ENCODE measurements at regions not wholly inside any gene's neighbourhood (a gene's known extent, or its start where the extent isn't known, plus 50 kb on each side); places are given as distances from the start of the nearest gene placed in this dataset.

GRCh38 chr5:17400724-17401469 lies 97.1 kb upstream of the TAF11L2 start:
- no peak for TF ChIP-seq EZH2phosphoT487 (IDR thresholded peaks at IDR 0.05; ENCODE audit: borderline replicate concordance, low read depth, low read length)
- H3K36me3 ChIP-seq (ENCODE audit: insufficient read depth, low read length): no peaks in the 10 kb centered on the region
- no peaks in the 10 kb centered on the region for H4K20me1 ChIP-seq (ENCODE audit: insufficient read depth, low read length)
- BruUV-seq (replicated peaks): no TSS peak
- ChIA-PET POLR2A (no interaction called here), CTCF (ENCODE audit: unreplicated experiment) (no interaction called here)
- peaks cover 12% of the 10 kb centered on the region for H3K4me1 ChIP-seq (ENCODE audit: insufficient read depth, low read length, poor library complexity, severe bottlenecking)
- H3K4me2 ChIP-seq (ENCODE audit: low read length): no peak overlapping the region
- H3K27ac ChIP-seq (ENCODE audit: low read depth, low read length, poor library complexity, severe bottlenecking): no peak overlapping the region
- no peaks in the 10 kb centered on the region for H3K9me2 ChIP-seq (ENCODE audit: insufficient read depth, low read length)
- no peak for DNase-seq (ENCODE audit: low spot score)
- no peak overlapping the region for H2AFZ ChIP-seq (ENCODE audit: low read length)
- intact Hi-C loops (cut with micrococcal nuclease; ENCODE audit: unreplicated experiment): loop anchor here (5.0 kb wide), 1 partner anchor 184 kb away; the partner anchor contains the start of gene BASP1
- no peaks in the 10 kb centered on the region for H3K9me3 ChIP-seq (ENCODE audit: low read length)
- H3K79me2 ChIP-seq (ENCODE audit: insufficient read depth, low read depth, low read length): no peaks in the 10 kb centered on the region
- no peak overlapping the region for H3K4me3 ChIP-seq (ENCODE audit: low read depth, low read length, poor library complexity, severe bottlenecking)

DNA sequence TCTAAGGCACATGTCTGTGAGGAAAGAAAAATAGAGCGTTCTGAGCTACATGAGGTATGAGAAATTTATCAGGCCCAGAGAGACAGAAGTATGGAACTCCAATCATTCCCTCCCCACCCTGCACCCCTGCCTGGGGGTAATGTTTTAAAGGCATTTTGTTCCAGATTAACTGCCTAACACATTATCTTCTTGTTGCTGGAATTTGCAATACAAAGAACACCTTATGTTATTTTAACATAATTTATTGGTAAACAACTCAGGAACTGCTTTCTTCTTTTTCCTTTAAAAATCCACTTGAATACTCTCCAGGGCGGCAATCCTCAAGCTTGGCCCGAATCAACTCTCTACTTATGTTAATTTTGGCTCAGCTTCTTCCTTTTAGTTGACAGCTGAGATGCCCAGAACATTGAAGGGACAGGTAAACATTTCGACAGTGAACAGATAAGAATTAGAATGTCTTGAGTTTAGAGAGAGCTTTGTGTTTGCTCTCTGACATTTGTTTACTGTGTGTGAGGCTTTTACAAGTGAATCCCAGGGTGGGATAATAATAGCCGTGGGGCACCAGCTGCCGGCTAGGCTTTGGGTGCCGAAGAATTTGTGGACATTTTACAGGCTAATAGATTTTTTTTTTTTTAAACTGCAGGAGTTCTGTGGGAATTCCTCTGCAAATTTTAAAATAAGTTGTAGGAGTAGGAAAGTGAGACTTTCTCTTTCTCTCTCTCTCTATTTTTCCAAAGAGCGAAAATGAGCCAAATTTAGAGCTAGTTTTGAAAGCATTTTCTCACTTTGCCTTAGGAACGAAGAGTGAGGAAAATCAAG lies 96.4 kb upstream of the TAF11L2 start:
- POLR2A ChIA-PET: interaction anchor here (0.7 to 1.0 kb wide), 3 partner anchors 8 to 185 kb away, joined by 3 read pairs; no protein-coding TSS in a partner anchor

More for the DNA sequence above, 96.4 kb upstream of the TAF11L2 start:
- no TSS peak for BruUV-seq (replicated peaks)
- no peak overlapping the region for H3K4me3 ChIP-seq (ENCODE audit: low read depth, low read length, poor library complexity, severe bottlenecking)
- CTCF ChIA-PET (ENCODE audit: unreplicated experiment): no interaction called here
- H3K27ac ChIP-seq (ENCODE audit: low read depth, low read length, poor library complexity, severe bottlenecking): no peak overlapping the region
- DNase-seq (ENCODE audit: low spot score): no peak
- H3K4me2 ChIP-seq (ENCODE audit: low read length): no peak overlapping the region
- H3K9me2 ChIP-seq (ENCODE audit: insufficient read depth, low read length): no peaks in the 10 kb centered on the region
- no peaks in the 10 kb centered on the region for H3K36me3 ChIP-seq (ENCODE audit: insufficient read depth, low read length)
- H3K79me2 ChIP-seq (ENCODE audit: insufficient read depth, low read depth, low read length): no peaks in the 10 kb centered on the region
- peaks cover 12% of the 10 kb centered on the region for H3K4me1 ChIP-seq (ENCODE audit: insufficient read depth, low read length, poor library complexity, severe bottlenecking)
- H2AFZ ChIP-seq (ENCODE audit: low read length): no peak overlapping the region
- TF ChIP-seq EZH2phosphoT487 (IDR thresholded peaks at IDR 0.05; ENCODE audit: borderline replicate concordance, low read depth, low read length): no peak
- TF ChIP-seq, protein P1, sequence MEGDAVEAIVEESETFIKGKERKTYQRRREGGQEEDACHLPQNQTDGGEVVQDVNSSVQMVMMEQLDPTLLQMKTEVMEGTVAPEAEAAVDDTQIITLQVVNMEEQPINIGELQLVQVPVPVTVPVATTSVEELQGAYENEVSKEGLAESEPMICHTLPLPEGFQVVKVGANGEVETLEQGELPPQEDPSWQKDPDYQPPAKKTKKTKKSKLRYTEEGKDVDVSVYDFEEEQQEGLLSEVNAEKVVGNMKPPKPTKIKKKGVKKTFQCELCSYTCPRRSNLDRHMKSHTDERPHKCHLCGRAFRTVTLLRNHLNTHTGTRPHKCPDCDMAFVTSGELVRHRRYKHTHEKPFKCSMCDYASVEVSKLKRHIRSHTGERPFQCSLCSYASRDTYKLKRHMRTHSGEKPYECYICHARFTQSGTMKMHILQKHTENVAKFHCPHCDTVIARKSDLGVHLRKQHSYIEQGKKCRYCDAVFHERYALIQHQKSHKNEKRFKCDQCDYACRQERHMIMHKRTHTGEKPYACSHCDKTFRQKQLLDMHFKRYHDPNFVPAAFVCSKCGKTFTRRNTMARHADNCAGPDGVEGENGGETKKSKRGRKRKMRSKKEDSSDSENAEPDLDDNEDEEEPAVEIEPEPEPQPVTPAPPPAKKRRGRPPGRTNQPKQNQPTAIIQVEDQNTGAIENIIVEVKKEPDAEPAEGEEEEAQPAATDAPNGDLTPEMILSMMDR (conservative IDR thresholded peaks at IDR 0.05; ENCODE audit: low read length): no peak
- intact Hi-C loops (cut with micrococcal nuclease; ENCODE audit: unreplicated experiment): loop anchor here (5.0 kb wide), 1 partner anchor 184 kb away; the partner anchor contains the start of gene BASP1
- no peaks in the 10 kb centered on the region for H3K9me3 ChIP-seq (ENCODE audit: low read length)
- H4K20me1 ChIP-seq (ENCODE audit: insufficient read depth, low read length): no peaks in the 10 kb centered on the region
